Ovary (tissue), 7 donors: ENCODE measurements at regions not wholly inside any gene's neighbourhood (a gene's known extent, or its start where the extent isn't known, plus 50 kb on each side); places are given as distances from the start of the nearest gene placed in this dataset.

Experiments used
- DNase-seq, 5 donors: peaks; one replicate each; pipeline ENCODE4 v3.0.0-alpha.2; 2019 to 2020
- H3K27ac ChIP-seq, 2 donors: fragments of 200-600 bp; one replicate each; pipeline versions ENCODE4 v1.5.1 to v1.8.0; 2019 to 2022
- H3K27me3 ChIP-seq: fragments of 200-600 bp; one replicate; pipeline ENCODE4 v1.8.0; 2022
- H3K36me3 ChIP-seq: fragments of 200-600 bp; sonication (generic); one replicate; pipeline ENCODE4 v1.5.1; 2019
- H3K4me1 ChIP-seq: one replicate; pipeline ENCODE4 v1.8.1; 2013; ENCODE audit warnings: mild to moderate bottlenecking, moderate library complexity; ENCODE audit not compliant: insufficient read depth
- H3K4me3 ChIP-seq: fragments of 200-600 bp; sonication (generic); one replicate; pipeline ENCODE4 v1.5.1; 2017
- H3K9me3 ChIP-seq, 2 donors: fragments of 200-600 bp in 1 of 2; sonication (generic) in 1 of 2; one replicate each; pipeline versions ENCODE4 v1.5.1 to v1.8.1; 2013 to 2019; ENCODE audit warnings: mild to moderate bottlenecking in 1 of 2, moderate library complexity in 1 of 2
- EP300 ChIP-seq: sonication (generic); formaldehyde crosslinking; IDR thresholded peaks from one replicate; pipeline ENCODE4 v1.6.1; 2017; ENCODE audit warnings: antibody characterized with exemption
- POLR2A ChIP-seq: fragments of 450-650 bp; IDR thresholded peaks from one replicate; pipeline ENCODE4 v1.6.1; 2017; ENCODE audit warnings: antibody characterized with exemption, mild to moderate bottlenecking, moderate library complexity
- whole genome bisulfite sequencing, 3 donors: extraction: QIAGEN DNeasy Blood & Tissue Kit in 1 of 3; methylation state at CpG; one replicate each; pipeline versions ENCODE4 v1.1.5 to v1.1.7; 2013 to 2017; 5-methylcytosine and 5-hydroxymethylcytosine counted together
- intact Hi-C, 4 donors: fragments of 100-400 bp; cut with DNase I; formaldehyde crosslinking; loops; one replicate each; pipeline versions ENCODE4 v1.11.0 to v1.15.1; 2022 to 2023
- TF ChIP-seq, protein P1 (sequence below), 3 donors: fragments of 450-650 bp in 2 of 3; fragments of 200-600 bp in 1 of 3; IDR thresholded peaks; one replicate each; pipeline versions ENCODE4 v1.5.1 to v1.8.0; 2016 to 2022; ENCODE audit warnings: antibody characterized with exemption in 3 of 3, mild to moderate bottlenecking in 1 of 3
- donor health status: DM: no; HTN: no; CAD: no; lungs with moderate emphysema.
- donor health status: DM: no; HTN: no; CAD: no.
- donor health status: Bipolar disorder and iron deficiency.
- donor health status: DM: no; HTN: no; CAD: no.
- donor health status: DM: yes; HTN: yes; CAD: no.

DNA sequence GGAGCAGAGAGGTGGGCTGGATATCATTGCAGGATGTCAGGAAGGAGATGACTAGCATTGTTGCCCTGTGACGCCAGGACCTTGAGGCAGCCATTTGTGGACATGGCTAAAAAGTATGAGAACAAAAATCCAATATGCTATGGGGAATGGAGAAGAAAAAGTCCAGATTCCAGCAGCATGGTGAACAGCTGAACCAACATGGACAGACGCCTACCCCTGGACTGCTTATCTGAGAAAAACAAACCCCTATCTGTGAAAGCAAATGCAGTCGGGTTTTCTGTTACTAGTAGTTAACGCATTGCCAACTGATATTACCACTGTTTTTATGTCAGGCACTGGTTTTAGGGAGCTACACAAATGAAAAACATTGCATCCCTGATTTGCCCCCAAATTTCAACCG is 251.2 kb upstream of the RORA start:
- H3K27ac ChIP-seq = no peak overlapping the region
- H3K4me1 ChIP-seq = peaks cover 6% of the 10 kb centered on the region
- no peak overlapping the region for H3K4me3 ChIP-seq
- TF ChIP-seq, protein P1, sequence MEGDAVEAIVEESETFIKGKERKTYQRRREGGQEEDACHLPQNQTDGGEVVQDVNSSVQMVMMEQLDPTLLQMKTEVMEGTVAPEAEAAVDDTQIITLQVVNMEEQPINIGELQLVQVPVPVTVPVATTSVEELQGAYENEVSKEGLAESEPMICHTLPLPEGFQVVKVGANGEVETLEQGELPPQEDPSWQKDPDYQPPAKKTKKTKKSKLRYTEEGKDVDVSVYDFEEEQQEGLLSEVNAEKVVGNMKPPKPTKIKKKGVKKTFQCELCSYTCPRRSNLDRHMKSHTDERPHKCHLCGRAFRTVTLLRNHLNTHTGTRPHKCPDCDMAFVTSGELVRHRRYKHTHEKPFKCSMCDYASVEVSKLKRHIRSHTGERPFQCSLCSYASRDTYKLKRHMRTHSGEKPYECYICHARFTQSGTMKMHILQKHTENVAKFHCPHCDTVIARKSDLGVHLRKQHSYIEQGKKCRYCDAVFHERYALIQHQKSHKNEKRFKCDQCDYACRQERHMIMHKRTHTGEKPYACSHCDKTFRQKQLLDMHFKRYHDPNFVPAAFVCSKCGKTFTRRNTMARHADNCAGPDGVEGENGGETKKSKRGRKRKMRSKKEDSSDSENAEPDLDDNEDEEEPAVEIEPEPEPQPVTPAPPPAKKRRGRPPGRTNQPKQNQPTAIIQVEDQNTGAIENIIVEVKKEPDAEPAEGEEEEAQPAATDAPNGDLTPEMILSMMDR (IDR thresholded peaks at IDR 0.05) = no peak
- TF ChIP-seq EP300 (no peak), POLR2A (no peak)
- H3K36me3 ChIP-seq = no peaks in the 10 kb centered on the region
- no peaks in the 10 kb centered on the region for H3K9me3 ChIP-seq
- 20 to 64% (median 47%) methylated on average over 5 of the region's 5 CpGs for WGBS, 3 donors
- intact Hi-C loops = no loop called here
- DNase-seq = no peak
- no peaks in the 10 kb centered on the region for H3K27me3 ChIP-seq

DNA sequence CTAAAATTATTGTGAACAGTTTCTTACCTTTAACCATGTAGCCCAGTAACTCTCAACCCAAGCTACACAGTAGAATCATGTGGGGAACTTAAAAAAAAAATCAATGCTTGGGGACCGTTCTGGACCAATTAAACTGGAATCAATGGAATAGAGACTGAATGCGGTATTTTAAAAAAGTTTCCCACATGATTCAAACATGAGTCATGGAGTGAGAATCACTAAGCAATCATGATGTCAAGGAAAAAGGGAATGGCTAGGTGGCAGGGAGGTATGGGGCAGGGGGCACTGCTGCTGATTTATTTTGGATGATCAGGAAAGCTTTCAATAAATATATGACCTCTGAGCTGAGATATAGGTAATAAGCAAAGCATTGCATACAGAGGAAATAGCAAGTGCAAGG is 250.5 kb upstream of the RORA start:
- no peaks in the 10 kb centered on the region for H3K36me3 ChIP-seq
- no peak overlapping the region for H3K27ac ChIP-seq
- no peaks in the 10 kb centered on the region for H3K27me3 ChIP-seq
- H3K4me3 ChIP-seq = no peak overlapping the region
- 77 to 79% (median 79%) methylated on average over 2 of the region's 2 CpGs for WGBS, 3 donors
- TF ChIP-seq EP300 = no peak
- TF ChIP-seq, protein P1 (IDR thresholded peaks at IDR 0.05) = no peak
- TF ChIP-seq POLR2A = no peak
- intact Hi-C loops = no loop called here
- no peaks in the 10 kb centered on the region for H3K9me3 ChIP-seq
- peaks cover 6% of the 10 kb centered on the region for H3K4me1 ChIP-seq
- no peak for DNase-seq

DNA sequence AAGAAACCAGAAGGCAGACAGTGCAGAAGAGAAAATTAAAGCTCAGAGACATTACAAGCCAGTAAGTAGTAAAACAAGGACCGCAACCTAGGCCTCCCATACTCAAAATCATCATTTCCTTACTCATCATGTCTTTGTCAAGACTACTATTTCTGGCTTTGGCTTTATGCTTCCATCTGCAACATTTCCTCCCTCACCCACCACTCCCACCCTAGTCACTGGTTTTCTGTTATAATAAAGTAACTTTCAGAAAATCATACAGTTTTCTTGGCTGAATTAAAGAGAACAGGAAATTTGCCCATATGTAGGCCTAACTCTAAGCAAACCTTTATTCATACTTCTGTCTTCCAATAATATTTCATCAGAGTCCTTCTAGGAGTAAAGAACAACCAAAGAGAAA is 247.6 kb upstream of the RORA start:
- 85 to 92% (median 91%) methylated on average over 1 of the region's 1 CpG for WGBS, 3 donors
- Histone ChIP-seq H3K4me1 (peaks cover 6% of the 10 kb centered on the region), H3K36me3 (no peaks in the 10 kb centered on the region), H3K4me3 (no peak overlapping the region), H3K9me3 (no peaks in the 10 kb centered on the region), H3K27ac (no peak overlapping the region), H3K27me3 (no peaks in the 10 kb centered on the region)
- TF ChIP-seq POLR2A (no peak), EP300 (no peak)
- TF ChIP-seq, protein P1 (IDR thresholded peaks at IDR 0.05) = no peak
- DNase-seq = no peak
- intact Hi-C loops = no loop called here

DNA sequence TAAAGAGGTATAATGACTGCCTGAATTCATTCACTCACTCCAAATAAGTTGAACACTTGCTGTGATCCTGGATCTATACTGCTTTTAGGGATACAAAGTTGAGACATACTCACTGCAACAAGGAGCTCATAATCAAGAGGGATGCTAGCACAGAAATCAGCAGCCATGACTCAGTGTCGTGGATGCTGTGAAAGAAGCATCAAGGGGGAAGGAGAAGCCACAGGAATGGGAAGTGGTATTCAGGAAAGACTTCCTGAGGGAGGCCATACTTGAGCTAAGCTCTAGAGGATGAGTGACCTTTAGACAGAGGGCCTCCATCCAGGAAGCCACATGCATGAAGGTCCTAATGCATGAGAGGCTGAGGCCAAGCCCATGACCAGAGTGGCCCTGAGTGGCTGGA is 245.7 kb upstream of the RORA start:
- WGBS, 3 donors = 81 to 90% (median 84%) methylated on average over 1 of the region's 1 CpG
- Histone ChIP-seq H3K27ac (no peak overlapping the region), H3K4me1 (no peaks in the 10 kb centered on the region), H3K27me3 (no peaks in the 10 kb centered on the region), H3K9me3 (no peaks in the 10 kb centered on the region), H3K36me3 (no peaks in the 10 kb centered on the region), H3K4me3 (no peak overlapping the region)
- no peak for TF ChIP-seq POLR2A
- DNase-seq = no peak
- intact Hi-C loops = no loop called here

DNA sequence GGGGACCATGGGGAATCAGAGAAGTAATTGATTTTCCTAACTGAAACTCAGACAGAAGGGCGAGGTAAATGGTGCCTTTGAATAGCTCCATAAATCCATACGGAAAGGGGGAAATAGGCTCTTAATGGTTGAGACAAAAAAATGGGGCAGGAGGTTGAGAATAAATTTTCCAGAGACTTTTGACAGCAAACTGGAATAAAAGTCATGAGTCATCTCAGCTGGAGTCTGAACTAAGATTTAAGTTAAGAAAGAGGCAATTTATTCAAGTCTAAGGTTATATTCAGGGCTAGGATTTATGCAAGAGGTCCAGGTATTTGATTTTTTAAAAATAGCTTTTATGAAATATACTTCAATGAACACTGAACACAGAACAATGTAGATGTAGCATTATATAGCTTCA is 238.7 kb upstream of the RORA start:
- Histone ChIP-seq H3K36me3 (no peaks in the 10 kb centered on the region), H3K27me3 (no peaks in the 10 kb centered on the region), H3K27ac (no peak overlapping the region), H3K9me3 (no peaks in the 10 kb centered on the region), H3K4me3 (no peak overlapping the region), H3K4me1 (no peaks in the 10 kb centered on the region)
- TF ChIP-seq EP300 = no peak
- TF ChIP-seq POLR2A = no peak
- TF ChIP-seq, protein P1 (IDR thresholded peaks at IDR 0.05) = no peak
- 47 to 80% (median 75%) methylated on average over 2 of the region's 2 CpGs for WGBS, 3 donors
- intact Hi-C loops = no loop called here
- no peak for DNase-seq
